ENCODE measurements at regions not wholly inside any gene's neighbourhood (a gene's known extent, or its start where the extent isn't known, plus 50 kb on each side); places are given as distances from the start of the nearest gene placed in this dataset.

DNA sequence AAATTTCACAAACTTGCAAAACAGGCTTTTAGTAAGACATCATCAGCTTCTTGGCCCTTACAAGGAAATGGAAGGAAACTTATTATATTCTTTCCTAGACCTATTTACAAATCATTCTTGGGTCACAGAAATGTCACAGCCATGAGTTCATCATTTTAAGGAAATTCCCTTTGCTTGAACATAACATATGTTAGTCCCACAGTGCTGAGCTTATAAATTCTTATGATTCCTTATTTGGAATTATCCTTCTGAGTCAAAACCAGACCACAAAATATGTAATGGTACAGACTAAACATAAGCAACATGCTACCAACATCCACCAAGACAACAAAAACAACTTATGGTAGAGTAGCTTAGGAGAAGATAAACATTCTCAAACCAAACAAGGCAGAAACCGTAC is 236.9 kb upstream of the CTSO start:
- Histone ChIP-seq H3K4me2 (ENCODE audit: low read depth, low read length) (no peak overlapping the region), H3K79me1 (ENCODE audit: low read depth in 1 of 2, low read length in 2 of 2) (no peaks in the 10 kb centered on the region), H3K27ac (ENCODE audit: insufficient read depth, low read length) (no peak overlapping the region), H3K56ac (ENCODE audit: extremely low read depth, insufficient read depth, low read length) (no peak overlapping the region), H2BK5ac (ENCODE audit: low read depth, low read length, poor library complexity, severe bottlenecking) (no peak overlapping the region), H4K8ac (ENCODE audit: low read depth in 2 of 2, low read length in 2 of 2) (no peak overlapping the region), H4K20me1 (ENCODE audit: insufficient read depth, low read length) (no peaks in the 10 kb centered on the region), H3K4me1 (ENCODE audit: control insufficient read depth, insufficient read depth, low read length) (0 out of 2 replicates have a peak, but pooled peaks cover 1% of the 10 kb centered on the region), H3K27me3 (ENCODE audit: control insufficient read depth, insufficient read depth, low read length) (no peaks in the 10 kb centered on the region), H2BK120ac (ENCODE audit: low read depth, low read length) (no peak overlapping the region), H3K9ac (ENCODE audit: low read depth, low read length) (no peak overlapping the region), H3K9me1 (ENCODE audit: insufficient read depth, low read length) (no peaks in the 10 kb centered on the region), H2AFZ (replicated peaks; ENCODE audit: low read length, poor library complexity) (no peak overlapping the region), H2BK20ac (ENCODE audit: low read depth, low read length) (no peak overlapping the region), H3K9me3 (ENCODE audit: control insufficient read depth, insufficient read depth, low read length) (no peaks in the 10 kb centered on the region), H3K18ac (ENCODE audit: low read depth, low read length) (no peak overlapping the region), H3K4ac (ENCODE audit: low read depth, low read length) (no peak overlapping the region), H3K14ac (replicated peaks; ENCODE audit: low read depth, low read length) (no peak overlapping the region), H3K36me3 (ENCODE audit: control insufficient read depth, insufficient read depth, low read length) (no peaks in the 10 kb centered on the region), H2BK15ac (ENCODE audit: low read depth, low read length) (no peak overlapping the region), H2AK9ac (replicated peaks; ENCODE audit: low read depth, low read length, poor library complexity) (no peak overlapping the region), H3K23ac (ENCODE audit: low read depth, low read length) (no peak overlapping the region), H4K5ac (ENCODE audit: low read depth, low read length) (no peak overlapping the region), H2AK5ac (ENCODE audit: low read depth, low read length) (no peak overlapping the region), H4K91ac (ENCODE audit: insufficient read depth, low read depth, low read length) (no peak overlapping the region), H3K4me3 (ENCODE audit: insufficient read depth, low read depth, low read length) (no peak overlapping the region)
- intact Hi-C loops (cut with micrococcal nuclease) (no loop called here), dilution Hi-C loops (cut with HindIII; ENCODE audit: low sequenced_read_pairs, unreplicated experiment) (no loop called here), in situ Hi-C loops (cut with MboI; ENCODE audit: low sequenced_read_pairs) (no loop called here)
- peak; percentile 89 for DNase-seq
- no TSS peak for BruUV-seq (replicated peaks)
- TF ChIP-seq, protein P1, sequence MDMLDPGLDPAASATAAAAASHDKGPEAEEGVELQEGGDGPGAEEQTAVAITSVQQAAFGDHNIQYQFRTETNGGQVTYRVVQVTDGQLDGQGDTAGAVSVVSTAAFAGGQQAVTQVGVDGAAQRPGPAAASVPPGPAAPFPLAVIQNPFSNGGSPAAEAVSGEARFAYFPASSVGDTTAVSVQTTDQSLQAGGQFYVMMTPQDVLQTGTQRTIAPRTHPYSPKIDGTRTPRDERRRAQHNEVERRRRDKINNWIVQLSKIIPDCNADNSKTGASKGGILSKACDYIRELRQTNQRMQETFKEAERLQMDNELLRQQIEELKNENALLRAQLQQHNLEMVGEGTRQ (IDR thresholded peaks at IDR 0.05; ENCODE audit: low read depth, low read length), result no peak
- TF ChIP-seq, protein P2, sequence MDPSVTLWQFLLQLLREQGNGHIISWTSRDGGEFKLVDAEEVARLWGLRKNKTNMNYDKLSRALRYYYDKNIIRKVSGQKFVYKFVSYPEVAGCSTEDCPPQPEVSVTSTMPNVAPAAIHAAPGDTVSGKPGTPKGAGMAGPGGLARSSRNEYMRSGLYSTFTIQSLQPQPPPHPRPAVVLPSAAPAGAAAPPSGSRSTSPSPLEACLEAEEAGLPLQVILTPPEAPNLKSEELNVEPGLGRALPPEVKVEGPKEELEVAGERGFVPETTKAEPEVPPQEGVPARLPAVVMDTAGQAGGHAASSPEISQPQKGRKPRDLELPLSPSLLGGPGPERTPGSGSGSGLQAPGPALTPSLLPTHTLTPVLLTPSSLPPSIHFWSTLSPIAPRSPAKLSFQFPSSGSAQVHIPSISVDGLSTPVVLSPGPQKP (IDR thresholded peaks at IDR 0.05; ENCODE audit: borderline replicate concordance, low read depth, low read length), result no peak
- TF ChIP-seq CEBPB (IDR thresholded peaks at IDR 0.05; ENCODE audit: low read depth, low read length), result no peak
- TF ChIP-seq CHD1 (IDR thresholded peaks at IDR 0.05; ENCODE audit: low read depth, low read length), result no peak
- no peak for TF ChIP-seq RCOR1 (IDR thresholded peaks at IDR 0.05; ENCODE audit: insufficient replicate concordance, low read length)
- TF ChIP-seq MXI1 (IDR thresholded peaks at IDR 0.05; ENCODE audit: borderline replicate concordance, low read depth, low read length), result no peak
- TF ChIP-seq RFX5 (IDR thresholded peaks at IDR 0.05; ENCODE audit: low read depth, low read length), result no peak
- no peak; the same call in 1 of the 2 replicates for TF ChIP-seq MAFK (IDR thresholded peaks at IDR 0.05; ENCODE audit: low read depth, low read length)
- no peak for TF ChIP-seq NFE2L2 (IDR thresholded peaks at IDR 0.05; ENCODE audit: low read depth, low read length)
- POLR2A ChIA-PET (ENCODE audit: unreplicated experiment), result no interaction called here
- WGBS, 2 experiments (ENCODE audit: extremely low coverage in 2 of 2, insufficient read length in 1 of 2), result no CpG with 5 or more reads among the region's 1 CpG
- ATAC-seq (ENCODE audit: low read depth), result peak; percentile 86
- CTCF ChIA-PET, result no interaction called here
